ENCODE measurements at regions not wholly inside any gene's neighbourhood (a gene's known extent, or its start where the extent isn't known, plus 50 kb on each side); places are given as distances from the start of the nearest gene placed in this dataset.

GRCh38 chr1:82775406-82776000 is 974.8 kb downstream of the ADGRL2 start:
- Mint-ChIP-seq H3K27me3 (ENCODE audit: low read depth) (no peaks in the 10 kb centered on the region), H3K36me3 (no peaks in the 10 kb centered on the region), H3K4me3 (no peak overlapping the region), H3K9me3 (peaks cover 5% of the 10 kb centered on the region), H3K4me1 (peaks cover 6% of the 10 kb centered on the region), H3K27ac (no peak overlapping the region)
- no peak for TF ChIP-seq CTCF (IDR thresholded peaks at IDR 0.05; ENCODE audit: unreplicated experiment)
- no peak for DNase-seq (ENCODE audit: low spot score in 2 of 2, unreplicated experiment in 2 of 2)

- Mint-ChIP-seq H3K4me3 (no peak overlapping the region), H3K36me3 (no peaks in the 10 kb centered on the region), H3K27ac (no peak overlapping the region), H3K9me3 (no peaks in the 10 kb centered on the region), H3K4me1 (peaks cover 4% of the 10 kb centered on the region), H3K27me3 (ENCODE audit: low read depth) (no peaks in the 10 kb centered on the region)
- no peak for DNase-seq (ENCODE audit: low spot score in 2 of 2, unreplicated experiment in 2 of 2)
- no peak for TF ChIP-seq CTCF (IDR thresholded peaks at IDR 0.05; ENCODE audit: unreplicated experiment)
Measured at GRCh38 chr1:82762829-82763532, 962.2 kb downstream of the ADGRL2 start.

- Mint-ChIP-seq H3K4me3 (no peak overlapping the region), H3K9me3 (no peaks in the 10 kb centered on the region), H3K27ac (no peak overlapping the region), H3K36me3 (no peaks in the 10 kb centered on the region), H3K27me3 (ENCODE audit: low read depth) (no peaks in the 10 kb centered on the region), H3K4me1 (no peaks in the 10 kb centered on the region)
- no peak for TF ChIP-seq CTCF (IDR thresholded peaks at IDR 0.05; ENCODE audit: unreplicated experiment)
- no peak for DNase-seq (ENCODE audit: low spot score in 2 of 2, unreplicated experiment in 2 of 2)
Measured at GRCh38 chr1:82759035-82759434, 958.3 kb downstream of the ADGRL2 start.

GRCh38 chr1:82755671-82756070 is 954.9 kb downstream of the ADGRL2 start:
- Mint-ChIP-seq H3K27me3 (ENCODE audit: low read depth) (no peaks in the 10 kb centered on the region), H3K36me3 (no peaks in the 10 kb centered on the region), H3K27ac (no peak overlapping the region), H3K4me1 (no peaks in the 10 kb centered on the region), H3K9me3 (peaks cover 4% of the 10 kb centered on the region), H3K4me3 (no peak overlapping the region)
- no peak for DNase-seq (ENCODE audit: low spot score in 2 of 2, unreplicated experiment in 2 of 2)
- TF ChIP-seq CTCF (IDR thresholded peaks at IDR 0.05; ENCODE audit: unreplicated experiment): no peak

- Mint-ChIP-seq H3K27ac (no peak overlapping the region), H3K4me3 (no peak overlapping the region), H3K9me3 (peaks cover 4% of the 10 kb centered on the region), H3K4me1 (no peaks in the 10 kb centered on the region), H3K27me3 (ENCODE audit: low read depth) (no peaks in the 10 kb centered on the region), H3K36me3 (no peaks in the 10 kb centered on the region)
- DNase-seq (ENCODE audit: low spot score in 2 of 2, unreplicated experiment in 2 of 2): no peak
- no peak for TF ChIP-seq CTCF (IDR thresholded peaks at IDR 0.05; ENCODE audit: unreplicated experiment)
Measured at GRCh38 chr1:82755191-82755590, 954.5 kb downstream of the ADGRL2 start.
